Stimulated activated naive CD4-positive, alpha-beta T cell treated with Interleukin-2 at 50 U/mL for 16 hours (primary cell): ENCODE measurements at regions not wholly inside any gene's neighbourhood (a gene's known extent, or its start where the extent isn't known, plus 50 kb on each side); places are given as distances from the start of the nearest gene placed in this dataset.
"Not testable (repeated sequence)": the region's sequence is repeated elsewhere in the genome, so short reads cannot be mapped to it uniquely, and the experiment has no call there.

Source experiments
- DNase-seq: peaks from one replicate; lab custom pipeline; 2025; lab: John Stamatoyannopoulos, UW

GRCh38 chr10:119996944-119997343, 104.4 kb downstream of the SEC23IP start:
- DNase-seq: no peak

GRCh38 chr10:119997429-119997828, 104.9 kb downstream of the SEC23IP start:
- no peak for DNase-seq

GRCh38 chr10:120002785-120003184, 110.3 kb downstream of the SEC23IP start:
- DNase-seq: no peak

GRCh38 chr10:120005207-120006201, 113.0 kb downstream of the SEC23IP start:
- no peak for DNase-seq

GRCh38 chr10:120007261-120007660, 114.7 kb downstream of the SEC23IP start:
- no peak for DNase-seq

- no peak for DNase-seq
Measured at GRCh38 chr10:120011359-120012130, 119.0 kb downstream of the SEC23IP start.

- DNase-seq: no peak
Measured at GRCh38 chr10:120012131-120012400, 119.5 kb downstream of the SEC23IP start.

- no peak for DNase-seq
Measured at GRCh38 chr10:120012566-120012965, 120.0 kb downstream of the SEC23IP start.

- no peak for DNase-seq
Measured at GRCh38 chr10:120014031-120014430, 121.5 kb downstream of the SEC23IP start.

- DNase-seq: no peak
Measured at GRCh38 chr10:120015064-120015463, 122.5 kb downstream of the SEC23IP start.

GRCh38 chr10:120016906-120017305, 124.4 kb downstream of the SEC23IP start:
- DNase-seq: no peak

- no peak for DNase-seq
Measured at GRCh38 chr10:120017733-120018417, 125.3 kb downstream of the SEC23IP start.

GRCh38 chr10:120018695-120019094, 126.2 kb downstream of the SEC23IP start:
- no peak for DNase-seq

GRCh38 chr10:120019568-120019967, 127.0 kb downstream of the SEC23IP start:
- DNase-seq: no peak

- DNase-seq: no peak
Measured at GRCh38 chr10:120022357-120022756, 129.8 kb downstream of the SEC23IP start.

GRCh38 chr10:120034236-120034635, 141.7 kb downstream of the SEC23IP start:
- DNase-seq: no peak

- DNase-seq: no peak
Measured at GRCh38 chr10:120039046-120039445, 146.5 kb downstream of the SEC23IP start.

GRCh38 chr10:120039826-120040225, 147.3 kb downstream of the SEC23IP start:
- DNase-seq: no peak

GRCh38 chr10:120041807-120042559, 149.5 kb downstream of the SEC23IP start:
- DNase-seq: no peak

- no peak for DNase-seq
Measured at GRCh38 chr10:120042705-120043104, 150.2 kb downstream of the SEC23IP start.

GRCh38 chr10:120047373-120047772, 154.8 kb downstream of the SEC23IP start:
- DNase-seq: not testable (repeated sequence)

GRCh38 chr10:120047926-120048325, 155.4 kb downstream of the SEC23IP start:
- no peak for DNase-seq
